ENCODE measurements at regions not wholly inside any gene's neighbourhood (a gene's known extent, or its start where the extent isn't known, plus 50 kb on each side); places are given as distances from the start of the nearest gene placed in this dataset.
A peak's percentile ranks its signal among the peaks of the same experiment; 100 is the strongest.

DNA sequence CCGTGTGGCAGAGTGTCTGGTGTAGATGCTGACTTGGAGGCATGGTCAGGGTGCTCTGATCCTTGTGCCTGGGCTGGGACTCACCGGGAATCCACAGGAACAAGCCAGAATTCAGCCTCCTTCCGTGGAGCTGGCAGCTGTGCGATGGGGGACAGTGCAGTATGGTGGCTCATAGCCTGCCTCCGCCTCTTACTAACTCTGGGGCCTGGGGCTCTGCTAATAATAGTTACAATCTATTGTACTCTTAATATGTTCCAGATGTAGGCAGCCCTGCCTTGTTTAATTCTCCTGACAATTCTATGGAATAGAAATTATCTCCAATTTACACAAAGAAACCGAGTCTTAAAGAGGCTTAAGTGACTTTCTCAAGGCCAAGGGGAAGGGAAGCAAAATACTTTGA is 77.6 kb downstream of the PCDH1 start:
- peak; percentile 59 for DNase-seq

DNA sequence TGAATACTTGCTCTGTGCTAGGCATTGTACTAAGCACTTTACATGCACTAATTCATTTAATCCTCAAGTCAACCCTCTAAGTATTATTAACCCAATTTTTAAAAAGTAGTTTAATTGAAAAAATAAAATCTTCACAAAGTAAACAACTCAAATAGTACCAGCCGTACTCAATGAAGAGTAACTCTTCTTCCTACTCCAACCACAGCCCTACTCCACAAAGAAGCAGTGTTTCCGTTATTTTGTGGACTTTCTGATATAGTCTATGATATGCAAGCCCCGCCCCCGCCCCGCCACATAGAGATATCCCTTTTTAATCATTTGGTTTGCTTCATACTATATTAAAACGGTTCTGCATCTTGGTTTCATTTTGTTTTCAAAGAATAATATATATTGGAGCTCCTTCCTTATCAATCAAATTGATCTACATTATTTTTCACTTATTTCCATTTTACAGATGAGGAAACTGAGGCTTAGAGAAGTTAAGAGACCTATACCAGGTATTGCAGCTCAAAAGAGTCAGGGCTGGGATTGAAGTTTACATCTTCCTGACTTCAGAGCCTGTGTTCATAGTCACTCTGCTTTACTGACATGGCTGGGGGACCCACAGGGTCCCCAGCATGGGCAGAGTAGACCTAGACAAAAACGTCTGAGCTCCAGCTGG is 78.6 kb downstream of the PCDH1 start:
- no peak for DNase-seq

DNA sequence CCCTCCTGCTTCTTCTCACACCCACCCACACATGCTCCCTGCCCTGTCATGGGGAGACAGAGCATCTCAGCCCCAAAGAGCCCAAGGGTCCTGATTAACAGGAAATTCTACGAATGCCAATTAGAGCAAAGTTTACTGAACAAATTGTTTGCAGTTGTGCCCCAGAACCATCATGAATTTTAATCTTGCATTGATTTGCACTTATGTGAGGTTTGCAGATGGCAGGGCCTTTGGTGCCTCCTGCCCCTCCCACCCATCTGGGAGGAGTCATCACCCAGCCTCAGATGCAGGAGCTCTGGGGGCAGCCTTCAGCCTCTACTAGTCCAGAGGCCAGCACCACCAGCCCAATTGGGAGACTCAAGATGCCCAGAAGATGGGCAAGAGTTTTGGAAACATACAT is 80.8 kb downstream of the PCDH1 start:
- no peak for DNase-seq

DNA sequence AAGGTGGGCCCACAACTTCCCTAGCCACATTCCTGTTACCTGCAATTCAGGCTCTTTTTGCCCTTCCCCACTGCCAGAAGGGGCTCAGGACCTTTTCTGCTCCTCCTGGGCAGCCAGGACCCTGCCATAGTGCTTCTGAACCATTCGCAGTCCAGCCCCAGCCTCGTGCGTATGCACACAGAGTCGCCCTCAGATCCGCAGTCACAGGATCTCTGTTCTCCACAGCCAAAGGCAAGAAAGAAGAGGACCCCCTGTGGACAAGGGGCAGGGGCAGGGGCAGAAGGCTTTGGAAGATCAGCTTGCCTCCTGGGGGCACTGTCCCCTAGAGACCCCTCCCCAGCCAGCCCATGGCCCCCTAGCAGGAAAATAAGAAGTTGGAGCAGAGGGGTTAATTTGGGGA is 82.8 kb downstream of the PCDH1 start:
- no peak for DNase-seq

GRCh38 chr5:141793881-141794280 is 84.3 kb downstream of the PCDH1 start:
- DNase-seq = no peak

GRCh38 chr5:141793403-141793802 is 84.8 kb downstream of the PCDH1 start:
- no peak for DNase-seq

DNA sequence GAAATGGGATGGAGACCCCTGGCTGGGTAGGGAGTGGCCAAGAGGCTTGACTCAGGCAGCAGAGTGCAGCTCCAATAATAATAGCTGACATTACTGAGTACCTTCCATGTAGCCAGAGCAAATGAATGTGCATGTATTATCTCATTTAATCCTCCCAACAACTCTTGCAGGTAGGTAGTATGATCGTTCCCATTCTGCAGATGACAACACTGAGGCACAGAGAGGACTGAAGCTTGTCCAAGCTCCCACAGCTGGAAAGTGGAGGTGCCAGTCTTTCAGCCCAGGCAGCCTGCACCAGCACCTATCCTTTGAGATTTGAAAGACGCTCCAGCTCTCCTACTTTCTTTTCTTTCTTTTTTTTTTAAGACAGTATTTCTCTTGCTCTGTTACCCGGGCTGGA is 87.6 kb downstream of the PCDH1 start:
- DNase-seq = no peak

GRCh38 chr5:141789330-141789729 is 88.9 kb downstream of the PCDH1 start:
- no peak for DNase-seq

GRCh38 chr5:141788296-141788970 is 89.8 kb downstream of the PCDH1 start:
- no peak for DNase-seq

DNA sequence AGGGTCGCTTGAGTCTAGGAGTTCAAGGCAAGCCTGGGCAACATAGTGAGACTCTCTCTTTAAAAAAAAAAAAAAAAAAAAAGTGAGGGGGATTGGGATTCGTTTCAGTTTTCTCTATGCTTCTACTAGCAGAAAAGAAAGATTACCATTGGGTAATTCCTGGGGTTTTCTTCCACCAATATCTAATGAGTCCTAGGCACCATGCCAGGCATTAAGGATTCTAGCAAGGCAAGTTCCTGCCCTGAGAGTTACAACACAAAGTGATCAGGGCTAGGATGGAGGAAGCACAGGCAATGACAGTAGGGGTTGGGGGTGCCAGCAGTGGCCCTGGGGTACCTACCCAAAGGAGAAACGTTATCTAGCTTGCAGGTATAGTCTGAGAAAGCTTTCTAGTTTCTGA is 90.8 kb downstream of the PCDH1 start:
- DNase-seq = no peak

DNA sequence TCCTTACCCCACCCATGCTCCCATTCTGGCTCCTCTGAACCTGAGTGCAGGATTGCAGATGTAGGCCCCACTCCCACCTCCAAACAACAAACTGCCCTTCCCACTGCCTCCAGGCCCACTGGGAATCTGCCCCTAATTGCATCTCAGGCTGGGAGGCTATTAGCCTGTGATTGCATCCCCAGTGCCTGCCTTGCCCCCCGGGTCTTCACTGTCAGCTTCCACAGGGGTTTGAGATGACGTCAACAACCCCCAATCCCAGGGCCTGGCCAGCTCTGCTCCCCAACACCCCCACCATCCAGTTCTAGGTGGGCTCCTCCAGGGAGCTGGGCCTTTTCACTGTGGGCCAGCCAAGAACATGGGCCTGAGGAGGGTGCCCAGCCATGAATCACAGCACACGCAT is 91.5 kb downstream of the PCDH1 start:
- no peak for DNase-seq

GRCh38 chr5:141785711-141786110 is 92.5 kb downstream of the PCDH1 start:
- DNase-seq = no peak

DNA sequence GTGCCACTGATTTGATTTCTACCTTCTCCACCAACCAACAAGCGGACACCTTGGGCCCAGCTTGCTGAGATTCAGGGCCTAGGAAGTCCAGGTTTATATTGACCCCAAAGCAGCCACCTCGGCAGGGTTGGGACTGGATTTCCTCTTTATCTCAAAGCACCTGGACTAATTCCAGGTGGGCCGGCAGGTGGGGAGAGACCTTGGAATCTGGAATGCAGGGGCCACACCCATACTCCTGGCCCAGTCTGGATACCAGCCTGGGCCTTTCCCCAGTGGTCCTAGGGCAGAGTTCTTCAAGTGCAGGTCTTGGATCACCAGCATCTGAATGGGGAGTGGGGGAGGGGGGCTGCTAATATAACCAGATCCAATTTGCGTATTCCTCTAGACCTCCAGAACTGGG is 93.1 kb downstream of the PCDH1 start:
- DNase-seq = no peak

DNA sequence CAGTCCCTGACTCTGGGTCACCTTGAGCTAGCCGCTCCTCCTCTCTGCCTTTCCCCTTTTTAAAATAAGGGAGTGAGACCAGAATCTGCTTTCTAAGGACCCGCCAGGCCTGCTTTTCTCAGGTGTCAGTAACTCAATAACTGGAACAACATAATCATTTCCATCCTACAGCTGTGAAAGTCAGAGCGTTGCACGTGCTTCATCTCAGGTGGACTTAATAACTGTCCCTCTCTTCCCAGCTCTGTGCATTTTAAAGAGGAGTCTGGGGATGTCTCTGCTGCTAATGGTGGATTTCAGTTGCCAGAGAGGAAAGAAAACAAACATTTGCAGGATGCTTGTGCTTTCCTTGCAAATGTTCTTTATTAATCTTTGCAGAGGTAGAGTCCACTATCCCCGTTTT is 93.7 kb downstream of the PCDH1 start:
- no peak for DNase-seq

GRCh38 chr5:141783947-141784296 is 94.3 kb downstream of the PCDH1 start:
- no peak for DNase-seq

GRCh38 chr5:141783005-141783946 is 94.9 kb downstream of the PCDH1 start:
- DNase-seq = no peak

DNA sequence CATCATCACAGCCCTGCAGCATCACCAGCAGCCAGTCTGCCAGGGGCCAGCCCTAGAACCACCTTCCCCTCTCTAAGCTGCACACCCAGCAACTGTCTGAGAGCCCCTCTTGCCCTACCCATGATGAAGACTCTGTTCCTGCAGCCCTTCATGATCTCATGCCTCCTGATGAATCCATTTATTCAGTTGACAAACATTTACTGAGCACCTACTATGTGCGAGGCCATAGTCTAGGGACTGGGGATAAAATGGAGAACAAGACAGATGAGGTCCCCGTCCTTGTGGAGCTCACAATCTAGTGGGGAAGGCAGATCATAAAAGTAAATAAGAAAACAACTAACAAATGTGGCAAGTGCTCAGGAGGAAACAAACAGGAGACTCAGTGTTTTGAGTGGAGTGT is 96.3 kb downstream of the PCDH1 start:
- DNase-seq = no peak

DNA sequence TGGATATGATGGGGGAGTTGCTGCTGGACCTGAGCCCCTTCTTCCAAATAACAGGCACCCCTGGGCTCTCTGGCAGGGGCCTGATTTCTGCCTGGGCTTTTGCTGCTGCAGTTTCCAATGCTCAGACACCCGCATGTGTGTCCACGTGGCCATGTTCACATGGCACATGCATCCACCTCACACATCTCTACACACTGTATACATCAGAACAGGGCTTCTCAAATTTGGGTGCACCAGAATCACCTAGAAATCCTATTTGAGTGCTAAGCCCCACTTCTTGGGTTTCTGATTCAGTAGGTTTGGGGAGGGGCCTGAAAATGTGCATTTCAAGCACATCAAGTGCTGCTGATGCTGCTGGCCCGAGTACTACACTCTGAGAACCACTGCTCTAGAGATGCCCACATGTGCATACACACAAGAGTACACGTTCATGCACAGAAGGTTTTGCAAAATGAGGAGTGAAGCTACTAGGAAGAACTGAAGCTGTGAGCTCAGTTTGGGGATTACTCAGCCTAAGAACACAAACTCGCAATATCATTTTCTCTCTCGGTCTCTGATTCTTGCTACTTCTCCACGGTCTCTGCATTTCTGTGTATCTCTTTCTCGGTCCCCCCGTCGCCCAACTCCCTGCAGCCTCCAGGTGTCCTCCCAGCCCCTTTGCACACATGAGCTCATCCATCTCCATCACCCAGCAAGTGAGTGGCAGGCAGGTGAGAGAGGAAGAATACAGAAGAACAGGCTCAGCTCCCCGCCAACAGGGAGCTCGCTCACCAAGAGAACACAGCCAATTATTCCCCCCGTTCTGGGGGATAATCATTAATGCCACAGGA is 97.0 kb downstream of the PCDH1 start:
- DNase-seq = no peak

GRCh38 chr5:141780240-141780951 is 97.8 kb downstream of the PCDH1 start:
- DNase-seq = no peak

- DNase-seq = peak; percentile 53
Observed at GRCh38 chr5:141779503-141779973, 97.5 kb upstream of the ARAP3 start.

- DNase-seq = no peak
Observed at GRCh38 chr5:141778683-141779082, 96.7 kb upstream of the ARAP3 start.

DNA sequence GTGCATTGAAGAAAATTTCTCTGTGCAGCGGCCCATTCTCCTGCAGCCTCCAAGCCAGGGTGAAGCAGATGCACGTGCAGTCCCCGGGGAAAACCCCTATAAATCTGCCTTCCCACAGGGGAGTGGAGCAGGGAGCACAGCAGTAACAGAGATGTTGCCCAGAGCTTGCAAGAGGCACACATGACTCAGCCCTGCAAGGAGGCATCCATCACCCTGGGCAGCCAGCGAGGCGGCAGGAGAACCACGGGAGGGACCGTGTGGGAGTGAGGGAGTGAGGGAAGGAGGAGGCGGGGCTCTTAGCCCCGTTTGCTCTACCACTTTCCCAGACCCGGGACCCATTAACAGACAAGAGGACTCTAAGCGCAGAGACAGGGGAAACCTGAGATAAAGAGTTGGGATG is 96.2 kb upstream of the ARAP3 start:
- no peak for DNase-seq
